ENCODE measurements at regions not wholly inside any gene's neighbourhood (a gene's known extent, or its start where the extent isn't known, plus 50 kb on each side); places are given as distances from the start of the nearest gene placed in this dataset.

GRCh38 chr6:44004625-44005506 lies 122.4 kb downstream of the MRPL14 start:
- TF ChIP-seq POLR2A (IDR thresholded peaks at IDR 0.05) = no peak
- peak in 1 of 6 experiments; percentile 20 for TF ChIP-seq CTCF (IDR thresholded peaks at IDR 0.05)
